NCI-H2196 treated with DMSO at 0.1 percent for 48 hours (cell line): ENCODE measurements at regions not wholly inside any gene's neighbourhood (a gene's known extent, or its start where the extent isn't known, plus 50 kb on each side); places are given as distances from the start of the nearest gene placed in this dataset.
"Not testable (repeated sequence)": the region's sequence is repeated elsewhere in the genome, so short reads cannot be mapped to it uniquely, and the experiment has no call there.

Source experiments
- DNase-seq: peaks from one replicate; lab custom pipeline; 2025; ENCODE audit not compliant: unreplicated experiment; lab: John Stamatoyannopoulos, UW

GRCh38 chr2:49861821-49862220 is 707.5 kb upstream of the FSHR start:
- no peak for DNase-seq

- no peak for DNase-seq
Observed at GRCh38 chr2:49860834-49861233, 706.5 kb upstream of the FSHR start.

- no peak for DNase-seq
Observed at GRCh38 chr2:49860170-49860569, 705.9 kb upstream of the FSHR start.

- no peak for DNase-seq
Observed at GRCh38 chr2:49858657-49859056, 704.3 kb upstream of the FSHR start.

- no peak for DNase-seq
Observed at GRCh38 chr2:49858113-49858490, 703.8 kb upstream of the FSHR start.

GRCh38 chr2:49857371-49858112 is 703.2 kb upstream of the FSHR start:
- no peak for DNase-seq

- no peak for DNase-seq
Observed at GRCh38 chr2:49845671-49846070, 691.4 kb upstream of the FSHR start.

GRCh38 chr2:49845021-49845420 is 690.7 kb upstream of the FSHR start:
- no peak for DNase-seq

- DNase-seq: not testable (repeated sequence)
Observed at GRCh38 chr2:49844113-49844512, 689.8 kb upstream of the FSHR start.

- DNase-seq: no peak
Observed at GRCh38 chr2:49843314-49843713, 689.0 kb upstream of the FSHR start.

- DNase-seq: no peak
Observed at GRCh38 chr2:49840428-49840975, 686.2 kb upstream of the FSHR start.

GRCh38 chr2:49839818-49840217 is 685.5 kb upstream of the FSHR start:
- DNase-seq: no peak

- no peak for DNase-seq
Observed at GRCh38 chr2:49837561-49838293, 683.4 kb upstream of the FSHR start.

GRCh38 chr2:49836017-49836416 is 681.7 kb upstream of the FSHR start:
- DNase-seq: no peak

- no peak for DNase-seq
Observed at GRCh38 chr2:49834433-49834832, 680.1 kb upstream of the FSHR start.

GRCh38 chr2:49832555-49832954 is 678.2 kb upstream of the FSHR start:
- no peak for DNase-seq

GRCh38 chr2:49831698-49832367 is 677.5 kb upstream of the FSHR start:
- no peak for DNase-seq

GRCh38 chr2:49830846-49831245 is 676.5 kb upstream of the FSHR start:
- DNase-seq: no peak

- DNase-seq: no peak
Observed at GRCh38 chr2:49827366-49827765, 673.1 kb upstream of the FSHR start.

GRCh38 chr2:49813208-49813607 is 658.9 kb upstream of the FSHR start:
- DNase-seq: no peak

- DNase-seq: no peak
Observed at GRCh38 chr2:49812730-49813129, 658.4 kb upstream of the FSHR start.

- no peak for DNase-seq
Observed at GRCh38 chr2:49811502-49811901, 657.2 kb upstream of the FSHR start.
